K562 (cell line): ENCODE measurements at regions not wholly inside any gene's neighbourhood (a gene's known extent, or its start where the extent isn't known, plus 50 kb on each side); places are given as distances from the start of the nearest gene placed in this dataset.

Experiments
- ZNF282 ChIP-seq: sonication (generic); formaldehyde crosslinking; IDR thresholded peaks from 2 replicates; pipeline ENCODE4 v1.8.1; 2023; ENCODE audit warnings: missing genetic modification reagents
- TF ChIP-seq, protein P1 (sequence below): fragments of 450-650 bp; IDR thresholded peaks from one replicate; pipeline ENCODE4 v1.6.1; 2018; ENCODE audit warnings: mild to moderate bottlenecking, moderate library complexity; ENCODE audit not compliant: partially characterized antibody
- TF ChIP-seq, protein P2 (sequence below): sonication (generic); formaldehyde crosslinking; IDR thresholded peaks from 2 replicates; pipeline ENCODE4 v1.8.1; 2022; ENCODE audit warnings: missing genetic modification reagents

DNA sequence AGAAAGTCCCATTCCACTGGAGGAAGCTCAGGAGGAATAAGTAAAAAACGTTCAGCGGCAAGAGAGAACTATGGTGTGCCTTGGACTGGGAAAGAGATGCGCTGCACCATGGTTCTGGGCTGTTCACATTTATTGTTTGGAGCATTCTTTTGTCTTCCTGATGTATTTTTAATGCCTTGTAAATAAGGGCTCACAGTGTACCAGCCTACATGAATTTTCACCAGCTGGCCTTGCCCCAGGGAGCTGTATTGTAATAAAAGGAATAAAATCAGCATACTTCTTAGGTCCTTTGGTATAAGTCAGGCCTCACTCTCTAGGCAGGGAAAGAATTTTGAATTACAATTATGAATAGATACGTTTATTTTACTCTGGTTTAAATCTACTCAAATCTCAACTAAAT lies 1249.6 kb downstream of the CNTNAP5 start:
- TF ChIP-seq, protein P1, sequence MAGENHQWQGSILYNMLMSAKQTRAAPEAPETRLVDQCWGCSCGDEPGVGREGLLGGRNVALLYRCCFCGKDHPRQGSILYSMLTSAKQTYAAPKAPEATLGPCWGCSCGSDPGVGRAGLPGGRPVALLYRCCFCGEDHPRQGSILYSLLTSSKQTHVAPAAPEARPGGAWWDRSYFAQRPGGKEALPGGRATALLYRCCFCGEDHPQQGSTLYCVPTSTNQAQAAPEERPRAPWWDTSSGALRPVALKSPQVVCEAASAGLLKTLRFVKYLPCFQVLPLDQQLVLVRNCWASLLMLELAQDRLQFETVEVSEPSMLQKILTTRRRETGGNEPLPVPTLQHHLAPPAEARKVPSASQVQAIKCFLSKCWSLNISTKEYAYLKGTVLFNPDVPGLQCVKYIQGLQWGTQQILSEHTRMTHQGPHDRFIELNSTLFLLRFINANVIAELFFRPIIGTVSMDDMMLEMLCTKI: no peak
- TF ChIP-seq, protein P2, sequence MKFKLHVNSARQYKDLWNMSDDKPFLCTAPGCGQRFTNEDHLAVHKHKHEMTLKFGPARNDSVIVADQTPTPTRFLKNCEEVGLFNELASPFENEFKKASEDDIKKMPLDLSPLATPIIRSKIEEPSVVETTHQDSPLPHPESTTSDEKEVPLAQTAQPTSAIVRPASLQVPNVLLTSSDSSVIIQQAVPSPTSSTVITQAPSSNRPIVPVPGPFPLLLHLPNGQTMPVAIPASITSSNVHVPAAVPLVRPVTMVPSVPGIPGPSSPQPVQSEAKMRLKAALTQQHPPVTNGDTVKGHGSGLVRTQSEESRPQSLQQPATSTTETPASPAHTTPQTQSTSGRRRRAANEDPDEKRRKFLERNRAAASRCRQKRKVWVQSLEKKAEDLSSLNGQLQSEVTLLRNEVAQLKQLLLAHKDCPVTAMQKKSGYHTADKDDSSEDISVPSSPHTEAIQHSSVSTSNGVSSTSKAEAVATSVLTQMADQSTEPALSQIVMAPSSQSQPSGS (CRISPR knock-in tag): no peak
- TF ChIP-seq ZNF282 (CRISPR knock-in tag): no peak
